Fibroblast of skin of right quadriceps (primary cell): ENCODE measurements at regions not wholly inside any gene's neighbourhood (a gene's known extent, or its start where the extent isn't known, plus 50 kb on each side); places are given as distances from the start of the nearest gene placed in this dataset.

Experiments used
- DNase-seq: peaks from one replicate; pipeline ENCODE4 v3.0.0-alpha.2; 2013

DNA sequence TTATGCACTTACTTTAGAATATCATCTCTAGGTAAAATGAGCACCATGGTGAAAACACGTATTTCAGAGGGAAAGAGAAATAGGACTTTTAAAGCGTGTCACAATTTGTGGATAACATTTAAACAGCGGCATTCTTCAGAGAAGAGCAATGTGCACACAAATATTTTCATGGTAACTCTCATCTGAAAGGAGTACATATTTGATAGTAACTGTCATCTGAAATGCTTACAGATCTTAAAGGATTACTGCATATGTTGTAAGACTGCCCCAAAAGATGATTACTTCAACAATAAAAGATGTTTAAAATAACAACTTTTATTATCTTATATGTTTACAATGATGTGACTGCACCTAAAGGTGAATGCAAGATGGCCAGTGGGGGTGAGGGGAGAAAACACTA lies 408.8 kb downstream of the PLA2G4A start:
- DNase-seq, result peak; percentile 19

DNA sequence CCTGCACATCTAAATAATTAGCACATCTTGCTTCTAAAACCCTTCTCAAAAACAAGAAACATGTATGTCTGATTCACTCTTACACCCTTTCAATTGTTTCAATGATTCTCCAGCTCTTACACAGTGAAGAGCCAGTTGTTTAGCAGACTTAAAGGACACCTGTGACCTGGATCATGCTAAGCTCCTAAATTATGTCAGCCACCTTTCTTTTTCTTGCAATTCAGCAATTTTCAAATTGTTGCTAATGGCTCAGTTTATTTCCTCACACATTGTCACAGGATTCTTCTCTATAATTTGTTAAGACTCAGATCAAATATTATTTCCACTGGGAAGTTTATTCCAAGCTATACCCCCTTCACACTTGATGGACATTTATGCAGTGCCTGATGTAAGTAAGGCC lies 413.2 kb downstream of the PLA2G4A start:
- no peak for DNase-seq

DNA sequence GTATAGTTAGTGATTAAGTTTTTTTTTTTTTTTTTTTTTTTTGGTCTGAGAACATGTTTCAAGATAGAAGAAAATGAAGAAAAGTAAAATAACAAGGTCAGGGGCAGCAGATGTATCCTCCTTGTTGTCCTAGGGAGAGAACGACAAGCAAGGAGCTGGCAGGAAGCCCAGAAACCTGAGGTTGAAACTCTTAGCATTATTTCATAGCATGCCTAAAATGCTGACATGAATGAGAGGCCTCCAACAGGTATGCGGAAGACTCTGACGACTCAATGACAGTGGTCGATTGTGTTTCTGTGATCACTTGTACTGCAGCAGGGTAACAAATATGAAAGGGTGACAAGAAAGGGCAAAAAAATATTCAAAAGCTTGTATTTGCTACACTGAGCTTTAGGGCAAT lies 415.9 kb downstream of the PLA2G4A start:
- DNase-seq, result peak; percentile 10

DNA sequence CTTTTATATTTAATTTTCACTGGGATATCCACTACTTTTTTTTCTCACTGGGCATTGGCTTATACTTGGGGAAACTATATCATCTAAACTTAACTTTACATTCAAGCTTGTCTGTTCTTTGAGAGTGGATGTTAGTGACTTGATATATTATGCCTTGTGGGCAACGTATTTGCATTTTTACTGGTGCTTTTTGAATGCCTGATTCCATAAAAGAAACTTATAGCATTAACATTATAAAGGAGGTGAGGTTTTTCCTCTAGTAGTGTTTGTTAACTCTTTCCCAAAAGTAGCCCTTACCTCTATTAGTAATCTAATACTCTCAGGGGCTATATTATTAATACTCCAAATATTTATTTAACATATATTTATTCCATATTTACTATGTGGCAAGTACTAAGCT lies 416.5 kb downstream of the PLA2G4A start:
- DNase-seq, result no peak

DNA sequence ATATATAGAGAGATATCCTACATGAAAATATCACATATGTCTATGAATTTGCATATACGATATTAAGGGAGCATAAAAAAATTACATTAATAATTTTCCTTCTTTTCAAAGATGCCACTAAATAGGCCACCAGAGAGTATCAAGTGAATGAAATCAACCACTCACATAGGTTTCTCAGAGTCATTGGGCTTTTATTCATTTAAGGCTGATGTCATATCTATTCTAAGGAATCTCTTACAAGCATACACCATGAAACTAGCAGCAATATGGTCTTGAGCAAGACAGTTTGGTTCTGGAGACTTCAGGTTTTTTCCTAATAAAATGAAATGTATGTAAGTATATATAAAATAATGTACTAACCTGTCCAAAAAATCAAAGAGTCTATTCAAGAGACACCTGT lies 420.4 kb downstream of the PLA2G4A start:
- no peak for DNase-seq

DNA sequence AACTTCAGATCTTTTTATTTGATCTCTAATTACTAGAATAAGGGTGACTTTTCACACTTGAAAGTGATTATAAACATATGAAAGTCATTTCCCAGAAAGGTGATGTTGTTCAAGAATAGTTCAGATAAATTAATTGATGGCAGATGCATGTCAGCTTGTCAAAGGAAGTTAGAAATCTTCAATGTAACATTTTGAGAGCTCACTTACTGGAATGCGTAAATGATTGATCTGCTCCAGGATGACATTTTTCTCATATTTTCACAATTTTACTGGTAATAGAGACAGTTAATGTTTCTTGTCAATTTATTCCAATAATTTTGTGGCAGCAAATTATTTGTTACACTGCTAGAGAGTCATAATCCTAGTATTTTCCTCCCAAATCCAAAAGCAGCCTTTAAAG lies 424.2 kb downstream of the PLA2G4A start:
- no peak for DNase-seq

DNA sequence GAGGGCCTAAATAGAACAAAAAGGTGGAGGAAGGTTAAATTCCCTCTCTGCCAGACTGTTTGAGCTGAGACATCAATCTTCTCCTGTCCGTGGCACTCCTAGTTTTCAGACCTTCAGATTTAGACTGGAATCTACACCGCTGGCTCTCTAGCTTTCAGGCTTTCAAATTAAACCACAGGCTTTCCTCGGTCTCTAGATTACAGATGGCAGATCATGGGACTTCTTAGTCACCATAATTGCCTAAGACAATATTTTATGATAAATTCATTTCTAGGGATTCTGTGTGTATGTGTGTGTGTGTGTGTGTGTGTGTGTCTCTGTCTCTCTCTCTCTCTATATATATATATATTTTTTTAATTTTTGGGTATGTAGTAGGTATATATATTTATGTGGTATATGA lies 428.7 kb downstream of the PLA2G4A start:
- DNase-seq, result no peak

DNA sequence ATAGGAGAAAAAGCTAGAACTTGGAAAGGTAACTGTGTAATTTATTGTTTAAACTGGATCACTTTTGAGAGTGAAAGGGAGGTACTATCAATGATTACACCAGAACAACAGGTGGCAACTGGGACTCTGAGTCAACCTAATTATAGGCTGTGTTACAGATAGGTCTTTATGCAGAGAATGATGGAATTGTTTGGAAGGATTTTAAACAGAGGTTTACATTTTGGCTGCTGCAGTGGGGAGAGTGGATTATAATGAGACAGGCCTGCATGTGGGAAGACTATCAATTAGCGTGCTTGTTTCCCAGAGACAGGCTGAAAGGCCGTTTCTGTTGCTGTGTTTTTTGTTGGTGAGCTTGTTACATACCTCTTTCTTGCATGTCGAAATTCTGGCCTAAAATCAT lies 432.9 kb downstream of the PLA2G4A start:
- no peak for DNase-seq

DNA sequence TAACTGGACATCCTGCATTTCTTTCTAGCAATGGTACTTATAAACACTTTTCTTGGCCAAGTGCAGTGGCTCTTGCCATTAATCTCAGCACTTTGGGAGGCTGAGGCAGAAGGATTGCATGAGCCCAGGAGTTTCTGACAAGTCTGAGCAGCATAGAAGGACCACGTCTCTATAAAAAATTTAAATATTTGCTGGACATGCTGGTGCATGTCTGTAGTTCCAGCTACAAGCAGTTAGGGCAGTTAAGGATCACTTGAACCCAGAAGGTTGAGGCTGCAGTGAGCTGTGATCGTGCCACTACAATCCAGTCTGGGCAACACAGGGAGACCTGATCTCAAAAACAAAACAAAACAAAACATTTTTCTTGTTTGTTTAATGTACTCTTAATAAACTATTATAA lies 434.0 kb downstream of the PLA2G4A start:
- no peak for DNase-seq

DNA sequence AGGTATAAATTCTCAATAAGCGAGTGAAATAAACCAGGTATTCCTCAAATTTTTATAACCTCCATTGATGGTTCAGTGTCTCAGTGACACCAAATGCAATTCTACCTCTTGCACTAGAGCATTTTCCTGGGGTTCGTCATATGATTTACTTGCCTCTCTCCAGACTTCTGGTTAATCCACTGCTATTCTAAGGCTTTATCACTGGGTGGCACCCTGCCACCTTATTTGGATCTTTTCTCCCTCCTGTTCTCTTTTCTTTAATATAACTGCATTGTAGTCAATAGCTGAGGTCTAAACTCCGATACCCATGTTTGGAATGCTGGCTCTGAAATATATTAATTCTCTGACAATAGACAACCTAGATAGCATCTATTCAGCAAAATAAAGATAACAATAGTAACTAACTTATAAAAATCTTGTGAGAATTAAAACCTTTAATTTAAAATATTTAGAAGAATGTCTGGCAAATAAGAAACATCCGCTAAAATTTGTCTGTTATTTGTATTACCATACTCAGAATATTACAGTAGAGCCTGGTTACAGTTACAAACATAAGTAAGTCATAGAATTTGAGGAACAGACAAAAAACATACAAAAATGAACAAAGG lies 436.4 kb downstream of the PLA2G4A start:
- DNase-seq, result peak; percentile 69

DNA sequence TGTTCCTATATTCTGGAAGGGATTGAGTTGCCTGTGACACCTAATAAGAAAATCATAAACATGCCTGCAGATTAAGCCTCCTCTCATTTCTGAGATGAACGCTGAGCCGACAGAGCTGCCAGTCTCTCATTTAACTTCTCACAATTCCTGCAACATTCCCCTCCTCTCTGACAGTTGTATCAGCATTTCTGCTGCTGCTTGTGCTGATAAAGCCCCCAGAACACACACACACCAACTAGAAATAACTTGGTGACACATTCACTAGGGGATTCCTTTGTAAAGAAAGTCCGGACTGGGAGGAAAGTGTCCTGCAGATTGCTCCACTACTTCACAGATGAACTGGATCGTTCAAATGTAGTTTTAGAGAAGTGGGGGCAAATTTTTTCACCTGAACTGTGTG lies 437.3 kb downstream of the PLA2G4A start:
- no peak for DNase-seq

DNA sequence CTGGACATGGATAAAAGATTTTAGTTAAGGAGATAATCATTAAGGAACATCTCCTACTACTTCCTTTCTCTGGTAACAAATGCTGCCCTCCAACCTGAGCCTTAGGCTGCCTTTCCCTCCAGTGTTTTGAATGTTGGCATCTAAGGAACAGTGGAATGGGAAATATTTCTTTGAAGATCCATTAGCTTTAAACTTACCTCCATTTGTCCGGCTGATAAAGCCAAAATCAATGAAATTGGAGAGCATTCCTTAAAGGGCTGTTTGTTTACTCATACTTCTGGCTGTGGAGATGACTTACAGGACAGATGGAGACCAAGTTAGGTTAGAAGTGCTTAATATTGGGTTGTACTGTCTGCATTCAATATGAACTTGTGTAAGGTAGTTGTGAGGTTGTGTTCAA lies 439.1 kb downstream of the PLA2G4A start:
- no peak for DNase-seq

DNA sequence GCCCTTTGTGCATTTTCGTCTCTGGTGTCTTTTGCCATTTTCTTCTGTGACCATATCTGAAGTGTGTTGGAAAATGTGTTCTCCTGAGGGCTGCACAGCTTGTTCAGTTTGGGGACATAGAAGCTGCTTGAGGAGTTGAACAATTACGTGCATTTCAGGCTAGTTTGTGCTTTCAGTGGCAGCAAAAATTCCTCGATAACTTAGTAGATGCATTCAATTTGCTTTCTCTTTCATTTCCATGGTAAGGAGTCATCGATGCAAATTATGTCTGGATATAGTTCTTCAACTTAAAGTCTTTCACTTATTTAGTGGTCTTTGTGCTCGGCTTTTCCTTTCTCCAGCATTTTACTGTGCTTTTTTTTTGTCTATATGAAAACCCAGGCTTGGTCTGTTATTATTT lies 441.5 kb downstream of the PLA2G4A start:
- DNase-seq, result no peak

DNA sequence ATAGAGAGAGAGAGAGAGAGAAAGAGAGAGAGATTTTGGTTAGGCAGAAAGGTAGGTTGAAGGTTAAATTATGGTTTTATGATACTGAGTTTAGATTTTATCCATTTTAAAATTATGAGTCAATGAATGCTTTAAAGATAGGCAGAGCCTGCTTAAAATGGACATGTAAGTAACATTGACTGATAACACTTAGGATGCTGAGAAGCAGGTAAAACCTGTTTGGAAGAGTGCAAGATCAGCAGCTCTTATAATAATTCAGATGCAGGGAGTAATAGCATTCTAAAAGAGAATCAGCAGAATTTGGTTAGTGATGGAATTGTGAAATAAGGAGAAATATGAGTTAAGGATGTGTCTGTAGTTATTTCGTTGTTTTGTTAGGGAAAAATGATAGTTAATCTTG lies 446.6 kb downstream of the PLA2G4A start:
- no peak for DNase-seq

DNA sequence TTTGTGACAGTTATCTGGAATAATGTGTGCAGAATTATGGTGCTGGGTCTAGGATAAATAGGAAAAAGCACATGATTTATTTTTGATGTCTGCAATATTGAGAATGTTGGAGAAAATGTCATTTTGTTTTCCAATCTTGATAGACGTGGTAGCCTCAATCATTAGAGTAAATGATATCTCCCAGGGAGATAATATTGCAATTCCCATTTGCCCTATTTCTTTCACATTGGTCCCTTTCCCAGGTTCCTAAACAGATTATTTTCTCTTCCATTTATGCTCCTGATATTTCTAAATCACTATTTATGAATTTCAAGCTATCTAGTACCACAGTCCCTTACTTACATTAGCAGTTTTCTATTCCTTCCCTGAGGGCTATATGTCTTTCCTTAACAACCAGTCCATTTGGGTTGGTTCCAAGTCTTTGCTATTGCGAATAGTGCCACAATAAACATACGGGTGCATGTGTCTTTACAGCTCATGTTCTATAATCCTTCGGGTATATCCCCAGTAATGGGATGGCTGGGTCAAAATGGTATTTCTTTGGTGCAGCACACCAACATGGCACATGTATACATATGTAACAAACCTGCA lies 447.3 kb downstream of the PLA2G4A start:
- no peak for DNase-seq

DNA sequence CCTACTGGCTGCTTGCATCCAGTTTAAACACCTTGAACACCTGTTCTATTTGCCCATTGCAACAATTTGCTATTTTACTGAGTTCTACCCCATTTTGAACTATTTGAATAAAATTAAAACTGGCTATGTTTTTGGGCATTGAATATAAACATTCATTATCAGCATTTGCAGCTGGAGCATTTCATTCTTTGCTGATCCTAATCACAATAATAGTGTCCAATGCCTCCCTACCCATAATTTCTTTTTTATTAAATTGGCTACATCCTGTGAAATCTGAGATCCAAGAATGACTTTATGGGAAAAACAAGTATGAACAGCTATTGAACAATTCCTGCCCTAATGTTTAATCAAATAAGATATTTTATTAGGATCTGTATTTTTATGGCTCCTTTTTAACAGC lies 447.9 kb downstream of the PLA2G4A start:
- no peak for DNase-seq

DNA sequence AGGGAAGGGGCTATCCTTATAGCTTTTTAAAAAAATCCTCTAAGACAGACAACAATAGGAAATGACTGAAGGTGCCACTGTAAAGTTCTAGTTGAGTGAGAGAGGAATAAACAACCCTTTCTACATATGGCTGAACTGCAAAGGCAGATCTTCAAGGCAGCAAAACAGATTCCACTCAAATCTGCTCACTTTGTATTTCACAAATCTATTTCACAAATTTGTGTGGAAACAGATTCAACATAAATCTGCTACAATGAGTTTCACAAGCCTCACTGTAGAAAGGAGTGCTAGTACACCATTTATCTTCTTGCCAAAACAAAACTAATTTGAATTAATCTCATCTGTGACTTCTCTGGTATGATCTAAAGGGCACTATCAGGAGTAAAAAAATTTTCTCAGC lies 451.3 kb downstream of the PLA2G4A start:
- no peak for DNase-seq

DNA sequence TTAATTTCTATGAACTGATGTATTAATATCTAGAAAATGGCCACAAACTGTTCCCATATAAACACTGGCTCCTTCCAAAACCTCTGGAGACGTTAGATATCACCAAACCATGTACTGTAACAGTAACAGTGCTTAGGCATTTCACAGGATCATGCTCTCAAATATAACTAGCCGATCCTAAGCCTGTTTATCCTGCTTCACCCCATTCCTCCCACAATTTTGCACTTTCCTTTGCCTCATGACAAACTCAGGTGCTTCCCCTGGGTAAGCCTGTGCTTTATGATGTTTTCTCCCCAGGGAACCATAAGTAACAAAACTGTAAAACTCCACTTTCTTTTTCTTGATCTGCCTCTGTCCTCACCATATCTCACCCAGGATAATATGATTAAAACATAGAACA lies 452.3 kb downstream of the PLA2G4A start:
- no peak for DNase-seq

DNA sequence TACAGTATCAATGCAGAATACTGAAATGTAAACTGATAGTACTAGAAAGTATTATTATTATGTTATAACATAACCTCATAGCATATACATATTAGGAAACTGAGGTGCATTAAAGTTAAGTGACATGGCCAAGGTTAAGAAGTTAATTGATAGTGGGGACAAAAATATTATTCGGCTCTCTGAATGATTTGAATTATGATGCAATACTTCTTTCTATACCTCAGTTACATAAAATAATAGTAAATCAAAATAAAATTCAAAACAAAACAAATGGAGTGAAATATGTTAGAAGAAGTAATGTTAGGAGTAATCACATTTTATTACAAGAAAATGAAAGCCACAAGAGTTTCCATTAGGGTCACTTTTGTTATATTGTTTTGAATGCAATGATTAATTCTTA lies 455.2 kb downstream of the PLA2G4A start:
- no peak for DNase-seq

DNA sequence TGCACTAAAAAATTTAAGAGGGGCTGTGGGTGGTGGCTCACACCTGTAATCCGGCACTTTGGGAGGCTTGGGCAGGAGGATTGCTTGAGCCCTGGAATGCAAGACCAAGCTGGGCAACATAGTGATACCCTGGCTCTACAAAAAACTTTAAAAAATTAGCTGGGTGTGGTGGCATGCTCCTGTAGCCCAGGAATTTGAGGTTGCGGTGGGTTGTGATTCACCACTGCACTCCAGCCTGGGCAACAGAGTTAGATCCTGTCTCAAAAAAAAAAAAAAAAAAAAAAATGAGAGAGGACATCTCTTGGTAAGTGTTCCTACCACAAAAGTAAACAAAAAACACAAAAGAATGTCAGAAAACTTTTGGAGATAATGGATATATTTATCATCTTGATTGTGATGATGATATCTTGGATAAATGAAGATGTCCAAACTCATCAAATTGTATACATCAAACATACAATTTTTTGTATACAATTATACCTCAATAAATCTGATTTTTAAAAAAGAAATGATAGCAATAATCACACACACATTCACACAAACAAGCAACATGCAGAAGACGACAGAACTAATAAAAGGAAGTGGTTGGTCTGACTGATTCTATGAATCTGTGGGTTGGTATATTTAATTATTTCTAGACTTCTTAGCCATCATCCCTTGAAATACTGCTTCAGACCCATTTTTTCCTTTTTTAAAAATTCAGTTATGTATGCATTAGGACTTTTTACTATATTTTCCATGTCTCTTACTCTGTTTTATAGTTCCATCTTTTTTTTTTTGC lies 465.9 kb downstream of the PLA2G4A start:
- no peak for DNase-seq

DNA sequence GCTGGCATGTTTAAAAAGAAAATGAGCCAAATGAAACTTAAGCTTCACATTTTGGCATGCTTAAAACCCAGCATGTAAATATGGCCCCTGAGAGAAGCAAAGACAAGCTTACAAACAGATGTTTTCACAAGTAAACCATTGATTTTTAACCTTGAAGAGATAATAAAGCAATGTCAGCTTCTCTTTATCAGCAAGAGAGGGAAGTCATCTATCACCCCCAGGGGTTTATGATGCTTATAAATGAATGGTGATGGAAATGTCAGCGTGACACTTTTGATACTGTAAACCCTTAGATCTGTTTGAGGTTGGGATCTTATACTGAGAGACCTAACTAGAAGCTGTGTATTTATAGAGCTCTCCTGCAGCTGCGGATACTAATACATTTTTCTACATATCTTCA lies 471.3 kb downstream of the PLA2G4A start:
- no peak for DNase-seq

DNA sequence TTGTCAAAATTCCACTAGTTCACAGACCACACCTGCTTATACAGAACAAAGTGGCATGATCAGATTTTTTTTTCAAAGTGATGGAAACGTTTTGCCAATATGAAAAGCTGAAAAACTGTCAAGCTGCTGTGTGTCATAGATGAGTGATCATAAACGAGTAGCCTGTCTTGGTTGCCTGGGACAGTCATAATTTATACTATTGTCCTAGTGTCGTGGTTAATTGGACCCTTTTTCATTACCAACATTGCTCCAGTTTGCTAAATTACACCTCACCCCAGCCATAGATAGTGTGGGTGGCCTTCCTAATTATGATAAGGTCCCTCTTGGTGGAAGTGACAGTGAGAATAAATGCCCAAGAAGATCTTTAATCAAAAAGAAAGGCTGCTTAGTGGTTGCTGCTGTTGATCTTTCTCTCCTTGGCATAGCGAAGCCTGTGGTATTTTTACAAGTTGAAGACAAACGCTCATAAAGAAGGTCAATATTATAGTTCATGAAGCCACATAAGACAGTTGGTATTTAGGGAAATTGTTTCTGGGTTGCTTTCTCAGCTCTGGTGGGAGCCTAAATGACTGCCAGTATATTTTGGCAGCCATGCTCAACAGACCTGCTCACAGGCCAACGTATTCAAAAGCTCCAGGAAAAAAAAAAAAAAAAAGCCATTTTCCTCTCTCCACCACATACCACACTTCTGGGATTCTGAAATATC lies 478.1 kb downstream of the PLA2G4A start:
- DNase-seq, result no peak

DNA sequence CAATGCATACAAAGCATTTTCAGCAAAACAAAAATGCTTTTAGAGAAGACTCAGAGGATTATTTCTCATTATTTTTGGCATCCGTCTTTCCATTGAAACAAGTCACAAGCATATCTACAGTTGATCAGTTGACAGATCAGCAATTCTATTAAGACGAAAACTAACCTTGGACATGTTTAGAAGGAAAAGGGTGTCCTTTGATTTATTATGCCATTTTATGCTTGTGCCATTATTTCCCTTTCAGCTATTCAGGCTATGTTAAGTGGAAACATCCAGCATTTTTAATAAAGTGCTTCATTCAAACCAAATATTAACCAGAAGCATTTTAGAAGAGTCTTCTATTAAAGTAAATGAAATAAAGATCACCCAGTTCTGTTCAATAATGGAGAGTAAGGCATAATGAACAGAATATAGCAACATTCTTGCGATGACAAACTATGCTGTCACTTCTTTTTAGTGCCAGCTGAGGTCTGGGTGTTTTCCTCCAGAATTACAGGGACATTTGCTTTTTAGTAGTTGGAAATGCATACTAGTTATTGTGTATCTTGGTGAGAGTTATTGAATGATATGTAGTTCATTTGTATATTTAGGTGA lies 481.4 kb downstream of the PLA2G4A start:
- no peak for DNase-seq

DNA sequence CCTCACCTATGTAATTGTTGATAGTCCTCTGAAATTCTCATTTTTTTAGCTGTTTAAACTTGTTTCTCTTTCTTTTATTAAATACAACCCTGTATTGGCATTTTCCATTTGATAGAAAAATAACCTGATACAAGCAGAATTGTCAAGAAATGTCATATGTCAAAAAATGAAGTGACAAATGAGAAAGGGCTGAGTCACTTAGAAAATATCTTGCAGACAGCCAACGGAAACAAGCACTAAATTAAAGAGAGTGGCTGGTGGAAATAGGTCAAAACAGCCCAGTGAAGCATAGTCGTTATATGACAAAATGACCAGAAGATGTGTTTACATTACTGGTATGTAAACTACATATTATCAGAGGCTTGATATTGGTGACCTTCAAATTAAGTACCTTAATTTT lies 484.4 kb downstream of the PLA2G4A start:
- no peak for DNase-seq
